Activated CD8-positive, alpha-beta memory T cell treated with anti-CD3 and anti-CD28 coated beads, Interleukin-2, amount 10 ng/mL, durations not matched to agents 7 days and 5 days (primary cell): ENCODE measurements at regions not wholly inside any gene's neighbourhood (a gene's known extent, or its start where the extent isn't known, plus 50 kb on each side); places are given as distances from the start of the nearest gene placed in this dataset.

Experiments
- ATAC-seq: fragments of 150-1000 bp; cut with Tn5 transposase; one replicate; pipeline ENCODE4 v1.10.0; 2021; ENCODE audit warnings: moderate library complexity
- CTCF ChIA-PET: fragments of 350-600 bp; sonication (Branson Sonifier 250); formaldehyde crosslinking; loops from one replicate; lab custom pipeline; 2021; ENCODE audit warnings: antibody characterized with exemption; lab: Charles Lee
- DNase-seq: peaks from one replicate; pipeline ENCODE4 v3.0.0-alpha.2; 2020
- H3K27ac Mint-ChIP-seq: one replicate; pipeline ENCODE4 v1.8.0; 2021; ENCODE audit warnings: mild to moderate bottlenecking, mixed read lengths
- H3K27me3 Mint-ChIP-seq: one replicate; pipeline ENCODE4 v1.8.0; 2021; ENCODE audit warnings: mixed read lengths
- H3K36me3 Mint-ChIP-seq: one replicate; pipeline ENCODE4 v1.8.0; 2021; ENCODE audit warnings: mild to moderate bottlenecking, mixed read lengths
- H3K4me1 Mint-ChIP-seq: one replicate; pipeline ENCODE4 v1.8.0; 2021; ENCODE audit warnings: mixed read lengths
- H3K4me3 Mint-ChIP-seq: one replicate; pipeline ENCODE4 v1.8.0; 2021; ENCODE audit warnings: mild to moderate bottlenecking, moderate library complexity, mixed read lengths
- H3K9me3 Mint-ChIP-seq: one replicate; pipeline ENCODE4 v1.8.0; 2022; ENCODE audit warnings: low read depth, mixed read lengths

- peaks cover 8% of the 10 kb centered on the region for H3K9me3 Mint-ChIP-seq
- H3K27ac Mint-ChIP-seq, result no peak overlapping the region
- ATAC-seq, result no peak
- H3K27me3 Mint-ChIP-seq, result no peaks in the 10 kb centered on the region
- no peaks in the 10 kb centered on the region for H3K4me1 Mint-ChIP-seq
- CTCF ChIA-PET, result no interaction called here
- H3K36me3 Mint-ChIP-seq, result no peaks in the 10 kb centered on the region
- H3K4me3 Mint-ChIP-seq, result no peak overlapping the region
- DNase-seq, result no peak
Measured at GRCh38 chr18:41227993-41228392, 727.0 kb upstream of the PIK3C3 start.

DNA sequence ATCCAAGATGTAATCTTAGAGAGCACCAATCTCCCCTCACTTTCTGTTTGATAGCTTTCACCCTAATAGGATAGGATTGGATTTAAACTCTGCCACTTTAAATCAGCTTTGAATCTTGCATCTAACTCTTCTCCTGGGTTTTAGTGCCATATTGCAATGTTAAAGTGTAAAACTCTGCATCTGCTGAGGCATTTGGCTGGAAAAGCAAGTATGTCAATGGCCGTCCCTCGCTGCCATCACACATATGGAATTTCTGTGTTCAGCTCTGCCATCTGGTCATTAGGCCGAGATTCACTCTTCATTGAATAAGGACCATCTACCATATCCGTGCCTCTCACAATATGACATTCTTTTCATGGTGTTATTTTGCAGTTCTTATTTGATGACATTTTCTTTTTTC is 728.1 kb upstream of the PIK3C3 start:
- no peaks in the 10 kb centered on the region for H3K36me3 Mint-ChIP-seq
- no peaks in the 10 kb centered on the region for H3K27me3 Mint-ChIP-seq
- CTCF ChIA-PET, result interaction anchor here (0.7 kb wide), 1 partner anchor 16 kb away, joined by 3 read pairs; no protein-coding TSS in a partner anchor
- H3K4me1 Mint-ChIP-seq, result no peaks in the 10 kb centered on the region
- peaks cover 13% of the 10 kb centered on the region for H3K9me3 Mint-ChIP-seq
- no peak overlapping the region for H3K27ac Mint-ChIP-seq
- H3K4me3 Mint-ChIP-seq, result no peak overlapping the region
- ATAC-seq, result no peak
- DNase-seq, result no peak

DNA sequence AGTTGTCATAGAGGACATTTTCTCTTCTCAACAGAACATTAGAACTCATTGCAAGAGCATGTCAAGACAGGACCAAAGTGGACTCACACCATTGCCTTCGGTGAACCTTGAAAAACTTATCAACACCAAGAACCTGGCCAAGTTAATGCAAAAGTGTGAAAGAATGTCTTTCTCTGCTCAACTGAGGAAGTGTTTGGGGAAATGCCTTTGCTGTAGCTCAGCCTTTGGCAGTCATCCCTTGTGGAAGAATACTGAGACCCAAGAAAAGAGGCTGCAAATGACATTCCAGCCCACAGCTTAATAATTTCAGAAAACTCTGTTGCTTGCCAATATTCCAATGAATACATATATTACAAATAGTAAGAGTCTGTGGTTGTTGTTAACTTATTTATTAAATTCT is 728.8 kb upstream of the PIK3C3 start:
- ATAC-seq, result no peak
- Mint-ChIP-seq H3K27ac (no peak overlapping the region), H3K4me3 (no peak overlapping the region)

DNA sequence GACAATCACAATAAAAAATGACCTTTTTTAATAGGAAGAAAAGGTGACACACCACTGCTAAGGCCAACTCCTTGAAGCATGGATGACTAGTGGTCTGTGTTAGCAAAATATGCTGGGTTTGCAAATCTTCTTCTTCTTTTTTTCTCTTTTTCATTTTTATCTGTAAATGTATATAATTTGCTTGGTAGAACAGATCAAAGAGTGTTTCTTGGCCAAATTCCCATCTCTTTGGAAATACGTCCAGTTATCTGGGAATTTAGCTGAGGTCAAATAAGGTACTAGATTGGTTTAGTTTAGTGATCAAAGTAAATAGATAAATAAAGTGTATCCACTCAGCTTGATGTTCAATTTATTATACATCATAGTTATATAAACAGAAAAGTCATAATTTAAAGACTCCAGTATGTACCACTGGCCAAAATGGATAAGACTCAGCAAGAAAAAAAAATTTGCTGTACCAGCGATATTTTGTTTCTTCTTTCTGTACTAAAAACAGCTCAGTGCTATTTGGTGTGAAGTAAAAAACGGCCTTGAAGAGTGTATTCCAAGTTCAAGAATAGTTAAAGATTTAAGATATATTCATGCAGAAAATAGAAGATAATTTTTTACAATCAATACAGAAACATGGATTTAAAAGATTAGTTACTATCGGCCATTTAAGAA is 738.6 kb upstream of the PIK3C3 start:
- ATAC-seq (no peak), DNase-seq (no peak)
- no peaks in the 10 kb centered on the region for H3K36me3 Mint-ChIP-seq
- H3K9me3 Mint-ChIP-seq, result peaks cover 9% of the 10 kb centered on the region
- CTCF ChIA-PET, result no interaction called here
- H3K27me3 Mint-ChIP-seq, result no peaks in the 10 kb centered on the region
- H3K4me3 Mint-ChIP-seq, result no peak overlapping the region
- H3K27ac Mint-ChIP-seq, result no peak overlapping the region
- no peaks in the 10 kb centered on the region for H3K4me1 Mint-ChIP-seq

More for the DNA sequence above, 728.8 kb upstream of the PIK3C3 start:
- peaks cover 13% of the 10 kb centered on the region for H3K9me3 Mint-ChIP-seq
- no peaks in the 10 kb centered on the region for H3K36me3 Mint-ChIP-seq
- H3K4me1 Mint-ChIP-seq, result no peaks in the 10 kb centered on the region
- CTCF ChIA-PET, result interaction anchor here (0.7 kb wide), 1 partner anchor 16 kb away, joined by 3 read pairs; no protein-coding TSS in a partner anchor
- no peaks in the 10 kb centered on the region for H3K27me3 Mint-ChIP-seq
- DNase-seq, result no peak

- no peak overlapping the region for H3K4me3 Mint-ChIP-seq
- H3K36me3 Mint-ChIP-seq, result no peaks in the 10 kb centered on the region
- no peaks in the 10 kb centered on the region for H3K27me3 Mint-ChIP-seq
- no peak overlapping the region for H3K27ac Mint-ChIP-seq
- DNase-seq (no peak), ATAC-seq (no peak)
- CTCF ChIA-PET, result no interaction called here
- H3K9me3 Mint-ChIP-seq, result peaks cover 7% of the 10 kb centered on the region
- H3K4me1 Mint-ChIP-seq, result no peaks in the 10 kb centered on the region
Measured at GRCh38 chr18:41207706-41208105, 747.3 kb upstream of the PIK3C3 start.

DNA sequence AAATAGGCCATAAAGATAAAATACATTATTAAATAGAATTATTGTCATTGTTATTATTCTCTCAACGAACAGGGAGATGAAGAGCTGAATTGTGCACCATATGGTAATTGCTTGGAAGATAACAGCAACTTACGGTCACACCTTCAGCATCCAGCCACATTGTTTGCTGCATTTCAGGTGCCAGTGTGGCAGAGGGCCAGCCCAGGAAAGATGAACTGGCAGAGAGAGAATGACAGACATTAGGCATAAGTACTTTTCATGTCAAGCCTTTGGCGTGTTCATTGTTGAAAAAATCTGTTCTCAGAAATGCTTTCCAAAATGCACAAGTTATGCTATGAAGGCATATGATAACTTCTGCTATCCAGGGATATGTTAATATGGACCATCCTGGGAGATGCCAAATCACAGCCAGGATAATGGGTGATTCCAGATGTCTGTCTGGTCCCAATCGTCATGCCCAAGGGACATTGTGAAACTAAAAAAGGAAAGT is 748.6 kb upstream of the PIK3C3 start:
- no peak overlapping the region for H3K4me3 Mint-ChIP-seq
- H3K27me3 Mint-ChIP-seq, result no peaks in the 10 kb centered on the region
- H3K9me3 Mint-ChIP-seq, result peaks cover 8% of the 10 kb centered on the region
- no peaks in the 10 kb centered on the region for H3K4me1 Mint-ChIP-seq
- DNase-seq (no peak), ATAC-seq (no peak)
- no peaks in the 10 kb centered on the region for H3K36me3 Mint-ChIP-seq
- no peak overlapping the region for H3K27ac Mint-ChIP-seq
- CTCF ChIA-PET, result no interaction called here

DNA sequence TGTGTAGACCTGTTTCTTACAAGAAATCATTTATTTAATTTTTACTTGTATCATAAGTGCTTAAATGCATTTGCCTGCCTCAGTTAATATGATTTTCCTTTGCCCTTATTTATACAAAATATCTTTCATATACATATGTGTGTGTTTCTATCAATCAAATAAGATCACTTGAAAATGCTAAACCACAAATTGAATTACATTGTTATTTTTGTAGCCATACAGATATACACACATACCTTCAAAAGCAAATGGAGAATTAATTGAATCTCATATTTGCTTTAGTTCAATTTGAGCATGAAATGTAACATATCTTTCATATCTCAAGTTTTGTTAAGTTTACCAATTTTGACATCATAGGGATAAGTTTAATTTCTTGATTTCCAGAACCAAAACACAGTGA is 755.8 kb upstream of the PIK3C3 start:
- CTCF ChIA-PET, result no interaction called here
- Mint-ChIP-seq H3K36me3 (no peaks in the 10 kb centered on the region), H3K4me3 (no peak overlapping the region), H3K27me3 (no peaks in the 10 kb centered on the region), H3K27ac (no peak overlapping the region), H3K4me1 (no peaks in the 10 kb centered on the region), H3K9me3 (peaks cover 8% of the 10 kb centered on the region)
- ATAC-seq (no peak), DNase-seq (no peak)

GRCh38 chr18:41197967-41198366 is 757.1 kb upstream of the PIK3C3 start:
- Mint-ChIP-seq H3K27me3 (no peaks in the 10 kb centered on the region), H3K4me3 (no peak overlapping the region), H3K9me3 (peaks cover 9% of the 10 kb centered on the region), H3K27ac (no peak overlapping the region), H3K36me3 (no peaks in the 10 kb centered on the region), H3K4me1 (no peaks in the 10 kb centered on the region)
- ATAC-seq, result no peak
- no peak for DNase-seq
- CTCF ChIA-PET, result no interaction called here

- H3K4me3 Mint-ChIP-seq, result no peak overlapping the region
- no peaks in the 10 kb centered on the region for H3K36me3 Mint-ChIP-seq
- H3K27me3 Mint-ChIP-seq, result no peaks in the 10 kb centered on the region
- peaks cover 12% of the 10 kb centered on the region for H3K9me3 Mint-ChIP-seq
- H3K4me1 Mint-ChIP-seq, result no peaks in the 10 kb centered on the region
- no peak overlapping the region for H3K27ac Mint-ChIP-seq
- CTCF ChIA-PET, result no interaction called here
- DNase-seq (no peak), ATAC-seq (no peak)
Measured at GRCh38 chr18:41170346-41170745, 784.7 kb upstream of the PIK3C3 start.

DNA sequence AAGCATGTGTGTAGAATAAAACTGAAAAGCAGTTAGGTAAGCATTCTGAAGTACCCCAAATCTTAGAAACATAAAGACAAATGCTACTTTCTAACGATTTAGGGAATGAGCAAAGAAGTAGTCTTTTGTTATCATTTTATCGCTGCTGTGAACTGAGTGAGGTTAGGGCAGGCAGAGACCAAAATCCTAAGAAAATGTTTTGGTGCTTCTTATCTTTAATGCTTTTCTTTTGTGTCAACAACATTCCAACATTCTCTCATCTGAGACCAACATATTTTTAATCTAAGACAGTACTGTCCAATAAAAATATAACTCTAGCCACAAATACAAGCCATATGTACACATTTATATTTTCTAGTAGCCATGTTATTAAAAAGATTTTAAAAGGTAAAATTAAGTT is 789.4 kb upstream of the PIK3C3 start:
- CTCF ChIA-PET, result no interaction called here
- DNase-seq, result no peak
- H3K4me3 Mint-ChIP-seq, result no peak overlapping the region

GRCh38 chr18:41162781-41163180 is 792.3 kb upstream of the PIK3C3 start:
- CTCF ChIA-PET, result no interaction called here
- H3K4me3 Mint-ChIP-seq, result no peak overlapping the region
- H3K4me1 Mint-ChIP-seq, result no peaks in the 10 kb centered on the region
- ATAC-seq, result no peak
- no peaks in the 10 kb centered on the region for H3K36me3 Mint-ChIP-seq
- no peak for DNase-seq
- H3K27me3 Mint-ChIP-seq, result no peaks in the 10 kb centered on the region
- H3K9me3 Mint-ChIP-seq, result peaks cover 8% of the 10 kb centered on the region
- H3K27ac Mint-ChIP-seq, result no peak overlapping the region

More for the DNA sequence above, 789.4 kb upstream of the PIK3C3 start:
- no peaks in the 10 kb centered on the region for H3K36me3 Mint-ChIP-seq
- H3K9me3 Mint-ChIP-seq, result peaks cover 13% of the 10 kb centered on the region
- no peak overlapping the region for H3K27ac Mint-ChIP-seq
- no peaks in the 10 kb centered on the region for H3K27me3 Mint-ChIP-seq
- no peak for ATAC-seq
- H3K4me1 Mint-ChIP-seq, result no peaks in the 10 kb centered on the region

- no peak for ATAC-seq
- no peak overlapping the region for H3K4me3 Mint-ChIP-seq
- peaks cover 8% of the 10 kb centered on the region for H3K9me3 Mint-ChIP-seq
- no peak overlapping the region for H3K27ac Mint-ChIP-seq
- H3K27me3 Mint-ChIP-seq, result no peaks in the 10 kb centered on the region
- CTCF ChIA-PET, result no interaction called here
- H3K4me1 Mint-ChIP-seq, result no peaks in the 10 kb centered on the region
- H3K36me3 Mint-ChIP-seq, result no peaks in the 10 kb centered on the region
- no peak for DNase-seq
Measured at GRCh38 chr18:41162191-41162590, 792.8 kb upstream of the PIK3C3 start.

GRCh38 chr18:41155910-41156851 is 798.9 kb upstream of the PIK3C3 start:
- CTCF ChIA-PET, result no interaction called here
- no peaks in the 10 kb centered on the region for H3K4me1 Mint-ChIP-seq
- peaks cover 8% of the 10 kb centered on the region for H3K9me3 Mint-ChIP-seq
- DNase-seq (no peak), ATAC-seq (no peak)
- H3K36me3 Mint-ChIP-seq, result no peaks in the 10 kb centered on the region
- no peak overlapping the region for H3K4me3 Mint-ChIP-seq
- H3K27ac Mint-ChIP-seq, result no peak overlapping the region
- H3K27me3 Mint-ChIP-seq, result no peaks in the 10 kb centered on the region

DNA sequence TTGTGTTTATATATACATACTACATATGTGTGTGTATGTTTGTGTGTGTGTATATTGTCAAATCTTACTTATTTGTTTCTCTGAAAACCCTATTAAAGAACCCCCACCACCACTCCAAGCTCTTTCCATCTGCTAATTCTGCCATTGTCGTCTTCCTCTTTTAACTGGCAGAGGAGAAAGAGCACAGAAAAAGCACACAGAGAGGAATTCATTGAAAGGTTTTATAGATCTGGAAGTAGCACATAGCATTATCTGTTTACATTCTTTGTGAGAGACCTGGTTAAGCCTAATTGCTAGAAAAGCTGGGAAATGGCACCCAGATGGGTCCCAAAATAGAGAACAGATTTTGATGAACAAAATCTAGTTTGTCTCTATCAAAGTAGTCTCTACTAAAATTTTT is 800.0 kb upstream of the PIK3C3 start:
- DNase-seq (no peak), ATAC-seq (no peak)
- Mint-ChIP-seq H3K4me3 (no peak overlapping the region), H3K9me3 (peaks cover 8% of the 10 kb centered on the region), H3K27ac (no peak overlapping the region), H3K4me1 (no peaks in the 10 kb centered on the region), H3K36me3 (no peaks in the 10 kb centered on the region), H3K27me3 (no peaks in the 10 kb centered on the region)
- CTCF ChIA-PET, result no interaction called here
